Keratinocyte (primary cell): ENCODE measurements at regions not wholly inside any gene's neighbourhood (a gene's known extent, or its start where the extent isn't known, plus 50 kb on each side); places are given as distances from the start of the nearest gene placed in this dataset.

ENCODE experiments used
- CTCF ChIP-seq, 3 experiments: IDR thresholded peaks in 1 of 3; conservative IDR thresholded peaks in 1 of 3; optimal IDR thresholded peaks in 1 of 3; 2 replicates in 2 of 3; 3 replicates in 1 of 3; pipeline versions ENCODE3 to v1.5.1; 2011; ENCODE audit warnings: low read length in 3 of 3, mild to moderate bottlenecking in 3 of 3, moderate library complexity in 2 of 3, control low read depth in 1 of 3, inconsistent platforms in 1 of 3; ENCODE audit not compliant: insufficient read depth in 2 of 3; ENCODE audit errors: extremely low read depth in 1 of 3
- EZH2 ChIP-seq: IDR thresholded peaks from one replicate; pipeline ENCODE4 v1.6.1; 2012; ENCODE audit warnings: inconsistent platforms, mild to moderate bottlenecking, low read length, moderate library complexity

- TF ChIP-seq CTCF (optimal IDR thresholded peaks at IDR 0.05 in 1 of 3, IDR thresholded peaks at IDR 0.05 in 1 of 3, conservative IDR thresholded peaks at IDR 0.05 in 1 of 3; ENCODE audit: extremely low read depth in 1 of 3, insufficient read depth in 2 of 3, low read length in 3 of 3) (no peak), EZH2 (no peak)
These were observed 924.4 kb downstream of the IGSF11 start for GRCh38 chr3:118110211-118110610.
